Spleen (tissue), 7 donors: ENCODE measurements at regions not wholly inside any gene's neighbourhood (a gene's known extent, or its start where the extent isn't known, plus 50 kb on each side); places are given as distances from the start of the nearest gene placed in this dataset.

Experiments used
- POLR2A ChIP-seq, 3 donors: fragments of 450-650 bp; IDR thresholded peaks; one replicate each; pipeline ENCODE4 v1.5.1; 2017; ENCODE audit warnings: antibody characterized with exemption in 3 of 3, mild to moderate bottlenecking in 1 of 3
- TF ChIP-seq, protein P1 (sequence below), 11 experiments: fragments of 200-600 bp in 7 of 11; fragments of 450-650 bp in 4 of 11; sonication (generic) in 4 of 11; IDR thresholded peaks in 8 of 11; conservative IDR thresholded peaks in 3 of 11; 1 replicate in 7 of 11; 2 replicates in 4 of 11; pipeline versions ENCODE4 v1.4.0 to v1.8.0; 2016 to 2021; ENCODE audit warnings: antibody characterized with exemption in 11 of 11, inconsistent platforms in 4 of 11, mild to moderate bottlenecking in 1 of 11
- donor health status: DM: no; HTN: no; CAD: no; lungs with moderate emphysema.
- donor health status: DM: no; HTN: no; CAD: no.
- donor health status: DM: no; HTN: no; CAD: no.

GRCh38 chr5:144771802-144772201 lies 601.1 kb downstream of the KCTD16 start:
- TF ChIP-seq, protein P1, sequence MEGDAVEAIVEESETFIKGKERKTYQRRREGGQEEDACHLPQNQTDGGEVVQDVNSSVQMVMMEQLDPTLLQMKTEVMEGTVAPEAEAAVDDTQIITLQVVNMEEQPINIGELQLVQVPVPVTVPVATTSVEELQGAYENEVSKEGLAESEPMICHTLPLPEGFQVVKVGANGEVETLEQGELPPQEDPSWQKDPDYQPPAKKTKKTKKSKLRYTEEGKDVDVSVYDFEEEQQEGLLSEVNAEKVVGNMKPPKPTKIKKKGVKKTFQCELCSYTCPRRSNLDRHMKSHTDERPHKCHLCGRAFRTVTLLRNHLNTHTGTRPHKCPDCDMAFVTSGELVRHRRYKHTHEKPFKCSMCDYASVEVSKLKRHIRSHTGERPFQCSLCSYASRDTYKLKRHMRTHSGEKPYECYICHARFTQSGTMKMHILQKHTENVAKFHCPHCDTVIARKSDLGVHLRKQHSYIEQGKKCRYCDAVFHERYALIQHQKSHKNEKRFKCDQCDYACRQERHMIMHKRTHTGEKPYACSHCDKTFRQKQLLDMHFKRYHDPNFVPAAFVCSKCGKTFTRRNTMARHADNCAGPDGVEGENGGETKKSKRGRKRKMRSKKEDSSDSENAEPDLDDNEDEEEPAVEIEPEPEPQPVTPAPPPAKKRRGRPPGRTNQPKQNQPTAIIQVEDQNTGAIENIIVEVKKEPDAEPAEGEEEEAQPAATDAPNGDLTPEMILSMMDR (IDR thresholded peaks at IDR 0.05 in 8 of 11, conservative IDR thresholded peaks at IDR 0.05 in 3 of 11) = no peak
- TF ChIP-seq POLR2A (IDR thresholded peaks at IDR 0.05) = no peak
